GM12872 (cell line): ENCODE measurements at regions not wholly inside any gene's neighbourhood (a gene's known extent, or its start where the extent isn't known, plus 50 kb on each side); places are given as distances from the start of the nearest gene placed in this dataset.

Experiments
- TF ChIP-seq, protein P1 (sequence below): IDR thresholded peaks from 3 replicates; pipeline ENCODE4 v1.5.1; 2011; ENCODE audit warnings: low read depth, mild to moderate bottlenecking, low read length, moderate library complexity; ENCODE audit not compliant: insufficient read depth

DNA sequence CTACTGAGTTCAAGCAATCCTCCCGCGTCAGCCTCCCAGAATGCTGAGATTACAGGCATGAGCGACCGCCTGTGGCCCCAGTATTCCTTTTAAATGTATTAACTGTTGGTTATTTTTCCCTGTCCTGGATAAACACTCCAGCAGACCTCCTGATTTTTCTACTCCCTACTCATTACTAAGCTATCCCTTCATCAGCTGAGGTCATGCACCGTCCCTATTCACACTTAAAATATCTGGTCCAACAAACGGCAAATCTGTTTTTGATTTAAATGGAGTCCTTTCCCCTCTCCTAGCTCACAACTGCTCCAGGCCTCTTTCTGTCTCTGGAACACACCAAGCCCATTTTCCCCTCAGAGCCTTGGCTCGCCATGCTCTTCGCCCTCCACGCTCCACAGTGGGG, 1003.3 kb upstream of the TMEM132C start:
- TF ChIP-seq, protein P1, sequence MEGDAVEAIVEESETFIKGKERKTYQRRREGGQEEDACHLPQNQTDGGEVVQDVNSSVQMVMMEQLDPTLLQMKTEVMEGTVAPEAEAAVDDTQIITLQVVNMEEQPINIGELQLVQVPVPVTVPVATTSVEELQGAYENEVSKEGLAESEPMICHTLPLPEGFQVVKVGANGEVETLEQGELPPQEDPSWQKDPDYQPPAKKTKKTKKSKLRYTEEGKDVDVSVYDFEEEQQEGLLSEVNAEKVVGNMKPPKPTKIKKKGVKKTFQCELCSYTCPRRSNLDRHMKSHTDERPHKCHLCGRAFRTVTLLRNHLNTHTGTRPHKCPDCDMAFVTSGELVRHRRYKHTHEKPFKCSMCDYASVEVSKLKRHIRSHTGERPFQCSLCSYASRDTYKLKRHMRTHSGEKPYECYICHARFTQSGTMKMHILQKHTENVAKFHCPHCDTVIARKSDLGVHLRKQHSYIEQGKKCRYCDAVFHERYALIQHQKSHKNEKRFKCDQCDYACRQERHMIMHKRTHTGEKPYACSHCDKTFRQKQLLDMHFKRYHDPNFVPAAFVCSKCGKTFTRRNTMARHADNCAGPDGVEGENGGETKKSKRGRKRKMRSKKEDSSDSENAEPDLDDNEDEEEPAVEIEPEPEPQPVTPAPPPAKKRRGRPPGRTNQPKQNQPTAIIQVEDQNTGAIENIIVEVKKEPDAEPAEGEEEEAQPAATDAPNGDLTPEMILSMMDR: no peak

GRCh38 chr12:127267128-127267527, 999.8 kb upstream of the TMEM132C start:
- TF ChIP-seq, protein P1: no peak

DNA sequence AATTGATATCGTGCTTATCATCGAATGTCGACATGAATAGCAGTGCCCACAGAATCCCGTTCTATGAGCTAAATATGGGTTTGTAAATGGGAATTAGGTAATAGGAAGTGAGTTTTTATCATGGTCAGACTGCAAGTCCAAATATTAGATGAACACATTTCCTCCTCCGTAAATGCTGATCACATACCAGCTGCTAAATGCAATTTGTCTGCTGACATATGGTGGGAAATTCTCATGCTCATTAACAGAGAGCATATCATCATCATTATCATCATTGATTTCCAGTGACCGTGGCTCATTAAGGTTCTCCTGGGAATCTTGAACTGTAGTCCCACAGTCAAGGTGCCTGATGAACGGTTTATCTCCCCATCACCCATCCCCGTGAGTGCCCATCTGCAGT, 998.8 kb upstream of the TMEM132C start:
- TF ChIP-seq, protein P1: no peak

- TF ChIP-seq, protein P1: no peak
Observed at GRCh38 chr12:127268706-127269425, 998.1 kb upstream of the TMEM132C start.

GRCh38 chr12:127270193-127270592, 996.8 kb upstream of the TMEM132C start:
- TF ChIP-seq, protein P1: no peak

DNA sequence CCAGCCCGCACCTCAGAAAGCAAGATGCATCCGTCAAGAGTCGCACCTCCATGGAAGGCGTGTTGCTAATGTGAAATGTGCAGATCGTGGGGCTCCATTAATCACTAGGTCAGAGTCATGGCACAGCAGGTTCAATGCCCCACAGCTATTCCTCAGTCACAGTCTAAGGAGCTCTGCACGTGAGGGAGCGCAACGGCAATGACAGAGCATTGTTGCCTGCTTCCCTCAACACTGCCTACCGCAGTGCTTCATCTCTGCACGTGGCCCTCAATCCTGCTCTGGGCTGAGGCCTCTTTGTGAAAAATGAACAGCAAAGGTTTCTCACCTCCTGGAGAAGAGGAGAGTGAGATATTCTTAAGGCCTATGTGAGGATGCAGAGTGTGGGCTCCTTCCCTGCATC, 995.2 kb upstream of the TMEM132C start:
- TF ChIP-seq, protein P1: no peak

GRCh38 chr12:127272864-127273263, 994.1 kb upstream of the TMEM132C start:
- TF ChIP-seq, protein P1: no peak
